ENCODE measurements at regions not wholly inside any gene's neighbourhood (a gene's known extent, or its start where the extent isn't known, plus 50 kb on each side); places are given as distances from the start of the nearest gene placed in this dataset.
A peak's percentile ranks its signal among the peaks of the same experiment; 100 is the strongest.

DNA sequence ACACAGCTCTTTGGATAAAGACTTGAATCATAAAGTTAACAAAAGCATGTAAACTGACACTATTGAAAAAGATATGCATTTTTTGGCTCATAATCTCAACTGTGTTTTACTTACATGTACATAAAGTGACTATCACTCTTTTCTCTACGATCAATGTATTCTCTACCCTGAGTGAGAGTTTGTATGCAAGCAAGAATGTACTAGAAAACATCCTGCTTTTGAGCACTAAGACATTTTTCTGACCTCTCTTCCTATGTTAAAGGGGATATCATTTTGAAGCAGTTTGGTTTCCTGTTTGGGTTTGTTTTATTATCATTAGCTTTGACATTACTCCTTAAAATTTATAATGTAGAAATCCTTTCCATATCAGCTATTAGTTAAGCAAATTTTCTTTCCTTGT lies 910.8 kb downstream of the C6orf118 start:
- H3K27ac ChIP-seq (ENCODE audit: low read length), result no peak overlapping the region
- H3K36me3 ChIP-seq (replicated peaks; ENCODE audit: low read depth, low read length), result no peaks in the 10 kb centered on the region
- H3K4me3 ChIP-seq (ENCODE audit: low read length), result no peak overlapping the region
- H4K20me1 ChIP-seq (ENCODE audit: insufficient read depth, low read length), result no peaks in the 10 kb centered on the region
- no peak overlapping the region for H2AFZ ChIP-seq (ENCODE audit: low read depth, low read length)
- no peaks in the 10 kb centered on the region for H3K4me1 ChIP-seq (ENCODE audit: low read length)
- H3K79me2 ChIP-seq (ENCODE audit: low read length), result no peaks in the 10 kb centered on the region
- H3K9me3 ChIP-seq (ENCODE audit: insufficient read depth, low read length), result no peaks in the 10 kb centered on the region
- H3K27me3 ChIP-seq (ENCODE audit: low read depth, low read length), result no peaks in the 10 kb centered on the region
- TF ChIP-seq EZH2phosphoT487 (IDR thresholded peaks at IDR 0.05; ENCODE audit: low read depth) (no peak), CTCF (IDR thresholded peaks at IDR 0.05; ENCODE audit: low read depth, low read length) (no peak)
- no peak overlapping the region for H3K9ac ChIP-seq (ENCODE audit: low read length)
- no peak overlapping the region for H3K4me2 ChIP-seq (ENCODE audit: low read length)

- Histone ChIP-seq H3K4me3 (ENCODE audit: low read length) (no peak overlapping the region), H3K27me3 (ENCODE audit: low read depth, low read length) (no peaks in the 10 kb centered on the region), H3K79me2 (ENCODE audit: low read length) (no peaks in the 10 kb centered on the region), H3K36me3 (replicated peaks; ENCODE audit: low read depth, low read length) (no peaks in the 10 kb centered on the region), H3K9ac (ENCODE audit: low read length) (no peak overlapping the region), H3K27ac (ENCODE audit: low read length) (no peak overlapping the region), H2AFZ (ENCODE audit: low read depth, low read length) (no peak overlapping the region), H3K9me3 (ENCODE audit: insufficient read depth, low read length) (no peaks in the 10 kb centered on the region), H3K4me1 (ENCODE audit: low read length) (no peaks in the 10 kb centered on the region), H3K4me2 (ENCODE audit: low read length) (peak overlapping the region; percentile 32), H4K20me1 (ENCODE audit: insufficient read depth, low read length) (no peaks in the 10 kb centered on the region)
- TF ChIP-seq CTCF (IDR thresholded peaks at IDR 0.05; ENCODE audit: low read depth, low read length), result no peak
- no peak for TF ChIP-seq EZH2phosphoT487 (IDR thresholded peaks at IDR 0.05; ENCODE audit: low read depth)
Measured at GRCh38 chr6:164396071-164397047, 913.0 kb downstream of the C6orf118 start.

- Histone ChIP-seq H4K20me1 (ENCODE audit: insufficient read depth, low read length) (no peaks in the 10 kb centered on the region), H3K9me3 (ENCODE audit: insufficient read depth, low read length) (no peaks in the 10 kb centered on the region), H3K4me3 (ENCODE audit: low read length) (no peak overlapping the region), H3K9ac (ENCODE audit: low read length) (no peak overlapping the region), H3K4me1 (ENCODE audit: low read length) (no peaks in the 10 kb centered on the region), H3K36me3 (replicated peaks; ENCODE audit: low read depth, low read length) (no peaks in the 10 kb centered on the region), H2AFZ (ENCODE audit: low read depth, low read length) (no peak overlapping the region), H3K27ac (ENCODE audit: low read length) (no peak overlapping the region), H3K4me2 (ENCODE audit: low read length) (no peak overlapping the region), H3K27me3 (ENCODE audit: low read depth, low read length) (no peaks in the 10 kb centered on the region), H3K79me2 (ENCODE audit: low read length) (no peaks in the 10 kb centered on the region)
- TF ChIP-seq CTCF (IDR thresholded peaks at IDR 0.05; ENCODE audit: low read depth, low read length) (no peak), EZH2phosphoT487 (IDR thresholded peaks at IDR 0.05; ENCODE audit: low read depth) (no peak)
Measured at GRCh38 chr6:164379795-164380194, 929.6 kb downstream of the C6orf118 start.

DNA sequence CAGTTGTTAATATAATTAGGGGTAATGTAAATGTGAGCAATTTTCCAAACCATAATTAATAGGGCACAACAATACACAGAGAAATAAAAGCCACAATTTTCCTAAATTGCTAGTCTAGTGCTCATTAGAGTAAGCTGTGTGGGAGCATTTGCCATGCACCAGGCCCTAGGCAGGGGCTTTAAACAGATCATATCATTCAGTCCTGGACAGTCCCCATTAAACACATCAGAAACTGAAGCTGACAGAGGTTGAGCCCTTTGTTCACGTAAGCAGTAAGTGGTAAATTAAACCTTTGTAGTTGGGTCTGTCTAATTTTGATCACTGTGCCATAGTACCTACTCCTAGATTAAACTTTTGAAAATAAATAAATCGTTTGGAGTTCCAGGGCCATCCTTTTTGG lies 931.1 kb downstream of the C6orf118 start:
- no peaks in the 10 kb centered on the region for H3K4me1 ChIP-seq (ENCODE audit: low read length)
- no peaks in the 10 kb centered on the region for H4K20me1 ChIP-seq (ENCODE audit: insufficient read depth, low read length)
- H2AFZ ChIP-seq (ENCODE audit: low read depth, low read length), result no peak overlapping the region
- H3K4me2 ChIP-seq (ENCODE audit: low read length), result no peak overlapping the region
- H3K36me3 ChIP-seq (replicated peaks; ENCODE audit: low read depth, low read length), result no peaks in the 10 kb centered on the region
- H3K27ac ChIP-seq (ENCODE audit: low read length), result no peak overlapping the region
- H3K9me3 ChIP-seq (ENCODE audit: insufficient read depth, low read length), result no peaks in the 10 kb centered on the region
- TF ChIP-seq EZH2phosphoT487 (IDR thresholded peaks at IDR 0.05; ENCODE audit: low read depth), result no peak
- TF ChIP-seq CTCF (IDR thresholded peaks at IDR 0.05; ENCODE audit: low read depth, low read length), result no peak
- no peak overlapping the region for H3K9ac ChIP-seq (ENCODE audit: low read length)
- no peaks in the 10 kb centered on the region for H3K27me3 ChIP-seq (ENCODE audit: low read depth, low read length)
- no peaks in the 10 kb centered on the region for H3K79me2 ChIP-seq (ENCODE audit: low read length)
- no peak overlapping the region for H3K4me3 ChIP-seq (ENCODE audit: low read length)
